A549 (cell line): ENCODE measurements at regions not wholly inside any gene's neighbourhood (a gene's known extent, or its start where the extent isn't known, plus 50 kb on each side); places are given as distances from the start of the nearest gene placed in this dataset.

Experiments
- CEBPB ChIP-seq, 2 experiments: fragments of >200 bp in 1 of 2; sonication (Bioruptor Twin) in 1 of 2; formaldehyde crosslinking in 1 of 2; IDR thresholded peaks; 2 replicates each; pipeline ENCODE4 v1.6.1; 2012 to 2016
- CTCF ChIP-seq: fragments of >200 bp; sonication (Bioruptor Twin); formaldehyde crosslinking; IDR thresholded peaks from 3 replicates; pipeline ENCODE4 v1.5.1; 2016
- ELK1 ChIP-seq: fragments of 150-350 bp; IDR thresholded peaks from 2 replicates; pipeline ENCODE4 v1.6.1; 2014; ENCODE audit warnings: low read depth, mild to moderate bottlenecking, low read length
- EP300 ChIP-seq, 2 experiments: fragments of >200 bp; sonication (Bioruptor Twin); formaldehyde crosslinking; IDR thresholded peaks; 2 replicates in 1 of 2; 3 replicates in 1 of 2; pipeline ENCODE4 v1.6.1; 2016 to 2017
- KDM1A ChIP-seq: fragments of 200-600 bp; sonication (generic); IDR thresholded peaks from 2 replicates; pipeline ENCODE4 v1.6.1; 2016; ENCODE audit warnings: low read depth, mild to moderate bottlenecking
- KDM5A ChIP-seq: fragments of 200-600 bp; sonication (generic); IDR thresholded peaks from 2 replicates; pipeline ENCODE4 v1.6.1; 2016; ENCODE audit warnings: antibody characterized with exemption, mild to moderate bottlenecking
- MYC ChIP-seq: IDR thresholded peaks from 2 replicates; pipeline ENCODE4 v1.6.1; 2012; ENCODE audit warnings: mild to moderate bottlenecking, inconsistent platforms, low read length, improper control_type of control experiment, borderline replicate concordance
- NR3C1 ChIP-seq: fragments of >200 bp; sonication (Bioruptor Twin); formaldehyde crosslinking; IDR thresholded peaks from 3 replicates; pipeline ENCODE4 v1.6.1; 2017
- POLR2A ChIP-seq: IDR thresholded peaks from 2 replicates; pipeline ENCODE4 v1.6.1; 2012; ENCODE audit warnings: mild to moderate bottlenecking, low read length
- POLR2AphosphoS2 ChIP-seq: conservative IDR thresholded peaks from 2 replicates; pipeline ENCODE4 v1.6.1; 2012; ENCODE audit warnings: low read length, improper control_type of control experiment, inconsistent platforms
- RAD21 ChIP-seq, 2 experiments: fragments of >200 bp in 1 of 2; sonication (Bioruptor Twin) in 1 of 2; formaldehyde crosslinking in 1 of 2; IDR thresholded peaks in 1 of 2; conservative IDR thresholded peaks in 1 of 2; 2 replicates in 1 of 2; 3 replicates in 1 of 2; pipeline ENCODE4 v1.6.1; 2012 to 2018; ENCODE audit warnings: inconsistent platforms in 1 of 2

GRCh38 chr1:200495901-200496300, 86.1 kb upstream of the ZNF281 start:
- TF ChIP-seq ELK1 (no peak), EP300 (IDR thresholded peaks at IDR 0.05) (no peak), POLR2A (no peak), CTCF (no peak), RAD21 (conservative IDR thresholded peaks at IDR 0.05 in 1 of 2, IDR thresholded peaks at IDR 0.05 in 1 of 2) (no peak), KDM5A (no peak), CEBPB (IDR thresholded peaks at IDR 0.05) (no peak), POLR2AphosphoS2 (no peak), KDM1A (no peak), NR3C1 (no peak), MYC (no peak)
